Activated T-helper 1 cell treated with anti-CD3 and anti-CD28 coated beads, Interleukin-2, amount 50 U/mL, for 16 hours (primary cell): ENCODE measurements at regions not wholly inside any gene's neighbourhood (a gene's known extent, or its start where the extent isn't known, plus 50 kb on each side); places are given as distances from the start of the nearest gene placed in this dataset.
"Not testable (repeated sequence)": the region's sequence is repeated elsewhere in the genome, so short reads cannot be mapped to it uniquely, and the experiment has no call there.

ENCODE experiments used
- DNase-seq, 2 donors: peaks; one replicate each; pipeline ENCODE4 v3.0.0-alpha.2; 2020; ENCODE audit warnings: low read depth in 1 of 2, low spot score in 1 of 2

DNA sequence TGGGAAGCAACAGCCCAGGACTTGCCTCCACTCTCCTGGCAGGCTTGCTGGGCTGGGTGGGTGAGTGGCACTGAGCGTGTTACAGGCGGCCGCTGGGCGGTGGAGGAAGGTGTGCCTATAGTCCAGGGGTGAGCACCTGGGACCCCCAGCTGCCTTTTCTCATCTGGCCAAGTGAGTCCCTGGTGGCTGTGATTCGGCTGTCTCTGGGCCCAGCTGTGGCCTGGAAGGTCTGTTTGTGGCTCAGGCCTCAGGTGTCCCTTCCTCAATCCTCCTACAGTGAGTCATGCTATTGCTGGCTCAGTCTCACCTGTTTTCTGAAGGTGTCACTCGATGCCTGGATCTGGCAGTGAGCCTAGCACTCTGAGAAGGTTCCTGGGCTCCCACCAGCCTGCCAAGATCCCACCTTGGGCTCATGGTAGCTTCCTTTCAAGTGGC lies 564.2 kb downstream of the PTPRU start:
- no peak for DNase-seq

DNA sequence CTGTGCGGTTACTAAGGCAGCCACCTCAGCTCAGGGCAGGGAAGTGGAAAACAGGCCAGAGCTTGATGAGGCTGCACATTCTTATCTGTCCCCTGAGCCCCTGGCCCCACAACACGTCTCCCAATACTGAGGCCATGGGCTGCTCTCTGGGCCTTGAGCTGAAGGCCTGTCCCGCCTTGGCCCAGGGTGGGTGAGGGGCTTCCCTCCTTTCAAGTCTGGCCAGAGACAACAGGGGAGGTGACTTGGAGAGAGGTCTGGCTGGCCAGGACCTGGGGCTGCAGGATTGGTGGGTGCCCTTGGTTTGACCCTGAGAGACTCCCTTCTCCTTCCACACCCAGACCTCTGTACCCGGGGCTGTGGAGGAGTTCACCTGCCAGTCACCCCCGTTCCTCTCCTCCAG lies 563.8 kb downstream of the PTPRU start:
- no peak for DNase-seq

DNA sequence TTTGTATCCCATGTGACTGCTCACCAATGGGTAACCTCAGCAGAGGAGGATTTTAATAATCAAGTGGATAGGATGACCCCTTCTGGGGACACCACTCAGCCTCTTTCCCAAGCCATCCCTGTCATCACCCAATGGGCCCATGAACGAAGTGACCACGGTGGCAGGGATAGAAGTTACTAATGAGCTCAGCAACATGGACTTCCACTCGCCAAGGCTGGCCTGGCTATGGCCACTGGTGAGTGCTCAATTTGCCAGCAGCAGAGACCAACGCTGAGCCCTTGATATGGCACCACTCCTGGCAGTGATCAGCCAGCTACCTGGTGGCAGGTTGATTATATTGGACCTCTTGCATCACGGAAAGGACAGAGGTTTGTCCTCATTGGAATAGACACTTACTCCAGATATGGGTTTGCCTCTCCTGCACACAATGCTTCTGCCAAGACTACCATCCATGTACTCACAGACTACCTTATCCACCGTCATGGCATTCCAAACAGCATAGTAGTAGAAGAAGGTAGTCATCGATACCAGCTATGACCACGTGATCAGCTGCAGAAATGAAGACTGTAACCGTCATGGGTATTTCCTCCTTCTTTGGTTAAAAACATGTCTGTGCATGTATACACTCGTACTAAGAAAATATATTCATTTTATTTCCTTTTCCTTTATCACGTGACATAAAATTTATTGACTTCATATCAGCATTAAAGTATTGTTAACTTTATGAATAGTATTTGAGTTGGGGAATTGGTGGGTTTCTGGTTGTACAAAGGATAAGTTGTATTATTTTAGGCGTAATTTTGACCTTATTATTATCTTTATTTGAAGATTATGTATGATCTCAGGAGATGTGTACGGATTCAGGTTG lies 562.6 kb downstream of the PTPRU start:
- DNase-seq, result no peak

DNA sequence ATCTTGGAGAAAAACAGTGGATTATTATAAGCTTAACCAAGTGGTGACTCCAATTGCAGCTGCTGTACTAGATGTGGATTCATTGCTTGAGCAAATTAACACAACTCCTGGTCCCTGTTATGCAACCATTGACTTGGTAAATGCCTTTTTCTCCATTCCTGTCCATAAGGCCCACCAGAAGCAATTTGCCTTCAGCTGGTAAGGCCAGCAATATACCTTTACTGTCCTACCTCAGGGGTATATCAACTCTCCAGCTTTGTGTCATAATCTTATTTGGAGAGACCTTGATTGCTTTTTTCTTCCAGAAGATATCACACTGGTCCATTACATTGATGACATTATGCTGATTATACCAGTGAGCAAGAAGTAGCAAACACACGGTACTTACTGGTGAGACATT lies 560.8 kb downstream of the PTPRU start:
- DNase-seq, result not testable (repeated sequence)

DNA sequence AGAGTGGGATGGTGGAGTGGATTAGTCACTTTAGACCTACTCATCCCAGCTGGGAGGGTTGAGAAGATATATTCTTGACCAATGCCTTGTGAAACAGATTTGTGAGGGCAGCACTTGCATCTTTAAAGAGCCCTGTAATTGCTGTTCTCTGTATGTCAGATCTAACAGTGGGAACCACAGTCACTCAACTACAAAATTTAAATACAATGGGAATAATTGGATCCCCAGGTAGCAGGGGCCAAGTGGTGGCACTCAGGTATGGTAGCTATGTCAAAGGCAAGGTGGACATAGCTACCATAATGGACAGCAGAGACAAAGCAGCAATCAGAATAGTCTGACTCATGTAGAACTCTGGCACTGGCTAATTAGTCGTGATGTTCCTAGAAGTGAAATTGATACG lies 559.6 kb downstream of the PTPRU start:
- DNase-seq, result not testable (repeated sequence)

DNA sequence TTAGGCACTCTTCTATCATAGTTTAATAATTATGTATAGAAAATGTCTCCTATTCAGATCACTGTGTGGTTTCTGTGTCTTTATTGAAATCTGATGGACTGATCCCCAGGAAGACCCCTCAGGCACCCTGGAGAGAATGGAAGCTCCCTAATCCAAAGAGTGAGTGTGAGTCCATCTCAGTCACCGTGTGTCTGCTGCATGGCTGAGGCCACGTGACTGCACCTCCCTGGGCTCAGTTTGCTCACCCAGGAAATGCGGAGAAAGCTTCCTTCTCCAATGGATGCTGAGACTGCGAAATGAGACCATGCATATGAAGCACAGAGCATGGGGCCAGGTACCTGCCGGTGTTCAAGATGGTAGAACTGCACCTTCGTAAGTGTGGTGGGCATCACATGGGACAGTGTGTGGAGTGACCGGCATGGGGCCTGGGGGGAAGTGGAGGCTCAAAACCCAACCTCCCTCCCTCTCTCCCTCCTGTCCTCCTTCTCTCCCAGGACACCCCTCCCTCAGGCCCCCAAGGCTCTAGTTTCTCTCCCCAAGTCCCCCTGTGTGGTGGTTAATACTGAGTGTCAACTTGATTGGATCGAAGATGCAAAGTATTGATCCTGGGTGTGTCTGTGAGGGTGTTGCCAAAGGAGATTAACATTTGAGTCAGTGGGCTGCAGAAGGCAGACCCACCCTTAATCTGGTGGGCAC lies 557.5 kb downstream of the PTPRU start:
- DNase-seq, result no peak

DNA sequence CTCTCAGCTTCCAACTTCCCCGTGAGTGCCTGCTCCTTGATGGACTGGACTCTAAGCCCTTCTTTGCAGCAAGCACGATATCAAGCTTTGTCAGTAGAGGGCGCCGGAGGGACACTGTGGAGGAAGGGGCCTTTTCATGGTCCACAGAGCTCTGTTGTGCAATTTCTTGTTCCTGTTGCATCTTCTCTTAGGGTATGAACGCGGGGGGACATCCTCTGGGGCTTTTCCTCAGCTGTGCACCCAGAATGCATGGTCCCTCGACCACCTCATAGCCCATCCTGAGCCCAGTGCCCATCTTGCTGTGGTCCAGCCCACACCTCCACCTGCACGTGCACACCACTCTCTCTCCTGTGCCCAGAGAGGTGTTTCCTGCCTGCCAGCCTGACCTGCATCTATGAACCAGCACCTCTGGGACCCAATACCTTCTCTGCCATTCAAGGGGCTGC lies 556.8 kb downstream of the PTPRU start:
- peak in 1 of 2 donors; percentile 8 for DNase-seq

DNA sequence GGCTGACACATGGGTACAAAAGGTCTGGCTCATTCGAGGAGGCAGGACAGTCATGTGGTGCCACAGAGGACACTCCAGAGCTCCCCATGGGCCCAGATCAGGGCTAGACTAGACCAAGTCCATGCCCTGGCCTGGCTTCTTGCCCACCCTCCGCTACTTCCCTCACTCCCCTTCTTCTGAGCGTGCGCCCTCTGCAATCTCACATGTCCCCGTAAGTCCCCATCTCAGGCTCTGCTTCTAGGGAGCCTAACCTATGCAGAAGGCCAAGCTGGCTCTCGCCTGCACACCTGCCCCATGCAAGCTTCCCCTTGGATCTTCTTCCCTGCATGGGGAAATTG lies 553.6 kb downstream of the PTPRU start:
- DNase-seq, result no peak

DNA sequence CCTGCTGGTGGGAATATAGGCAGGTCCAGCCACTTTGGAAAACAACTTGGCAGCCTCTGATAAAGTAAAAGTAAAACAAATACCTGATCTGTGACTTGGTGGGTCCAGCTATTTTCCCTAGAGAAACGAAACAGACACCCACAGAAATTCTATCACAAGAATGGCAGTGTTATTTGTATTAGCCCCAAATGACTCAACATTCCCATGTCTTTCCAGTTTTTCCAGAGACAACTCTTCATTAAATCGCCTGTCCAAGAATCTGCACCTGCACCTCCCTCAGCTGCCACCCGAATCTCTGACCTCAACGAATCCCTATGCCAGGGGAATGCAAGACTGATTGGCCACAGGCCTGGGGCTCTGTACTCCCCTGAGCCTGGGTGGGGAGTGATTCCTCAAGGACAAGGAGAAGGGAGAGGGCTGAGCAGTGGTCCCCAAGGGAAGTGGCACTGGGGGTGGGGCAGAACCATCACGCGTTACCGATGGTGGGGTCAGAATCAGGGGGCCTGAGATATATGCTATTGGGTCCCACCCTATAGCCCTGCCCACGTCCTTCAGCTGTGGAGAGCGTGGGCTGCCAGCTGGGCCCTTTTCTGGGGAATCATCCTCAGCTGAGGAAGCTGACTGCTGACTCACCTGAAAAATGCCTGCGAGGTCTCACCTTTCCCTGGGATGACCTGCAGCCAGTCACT lies 553.0 kb downstream of the PTPRU start:
- DNase-seq, result no peak

DNA sequence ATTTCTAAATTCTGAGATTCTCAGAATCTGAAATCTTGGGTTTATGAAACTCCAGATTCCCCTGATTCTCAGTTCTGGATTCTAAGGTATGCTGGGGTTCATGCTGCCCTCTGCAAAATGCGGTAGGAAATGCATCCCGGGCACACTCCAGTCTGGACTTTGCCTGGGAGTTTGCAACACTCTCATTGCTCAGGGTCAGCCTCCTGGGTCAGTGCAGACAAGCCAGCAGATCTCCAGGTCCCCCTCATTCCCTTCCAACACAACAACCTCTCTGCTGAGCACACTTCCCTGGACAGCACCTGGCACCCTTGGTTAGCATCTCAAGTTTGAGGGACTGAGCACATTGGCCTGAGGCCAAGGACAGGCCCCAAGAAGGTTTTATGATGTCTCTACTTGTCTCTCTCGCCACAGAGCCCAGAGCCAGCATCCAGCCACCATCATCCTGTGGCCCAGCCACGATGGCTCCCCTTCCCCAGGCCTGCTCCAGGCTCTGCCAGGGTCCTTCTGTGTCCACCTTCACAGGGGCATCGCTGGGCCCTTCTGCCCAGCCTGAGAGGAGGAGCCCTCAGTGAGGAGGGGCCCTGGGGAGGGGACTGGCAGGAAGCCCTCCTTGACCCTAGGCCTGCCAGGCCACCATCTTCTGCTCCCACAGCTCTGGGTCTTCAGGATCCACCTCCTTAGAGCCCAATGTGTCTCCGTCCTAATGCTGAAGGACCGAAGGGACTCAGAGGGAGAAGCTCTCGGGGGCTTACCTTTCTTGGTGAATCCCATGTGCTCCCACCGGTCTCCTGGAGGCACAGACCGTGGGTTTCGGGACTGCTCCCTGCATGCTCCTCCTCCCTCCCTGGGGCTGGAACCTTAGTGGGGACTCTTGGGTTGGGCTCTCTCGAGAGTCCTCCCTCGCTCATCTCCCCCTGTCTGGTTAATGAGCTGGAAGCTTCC lies 550.7 kb downstream of the PTPRU start:
- no peak for DNase-seq

DNA sequence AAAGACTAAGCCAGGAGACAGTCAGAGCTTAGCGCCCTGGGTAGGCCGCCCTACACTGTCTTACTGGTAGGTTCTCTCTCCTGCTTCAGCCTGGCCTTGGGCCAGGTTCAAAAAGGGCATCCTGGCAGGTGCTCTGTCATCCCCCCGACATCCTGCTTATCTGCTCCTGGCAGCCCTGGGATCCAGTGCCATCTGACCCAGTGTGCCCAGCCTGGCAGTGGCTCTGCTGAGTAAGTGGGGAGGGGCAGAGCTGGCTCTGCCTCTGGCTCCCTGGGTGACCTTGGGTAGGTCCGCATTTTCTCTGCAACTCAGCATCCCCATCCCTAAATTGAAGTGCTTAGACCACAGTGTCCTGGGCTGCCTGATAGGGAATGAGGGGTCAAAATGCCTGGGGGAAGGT lies 549.9 kb downstream of the PTPRU start:
- DNase-seq, result no peak

DNA sequence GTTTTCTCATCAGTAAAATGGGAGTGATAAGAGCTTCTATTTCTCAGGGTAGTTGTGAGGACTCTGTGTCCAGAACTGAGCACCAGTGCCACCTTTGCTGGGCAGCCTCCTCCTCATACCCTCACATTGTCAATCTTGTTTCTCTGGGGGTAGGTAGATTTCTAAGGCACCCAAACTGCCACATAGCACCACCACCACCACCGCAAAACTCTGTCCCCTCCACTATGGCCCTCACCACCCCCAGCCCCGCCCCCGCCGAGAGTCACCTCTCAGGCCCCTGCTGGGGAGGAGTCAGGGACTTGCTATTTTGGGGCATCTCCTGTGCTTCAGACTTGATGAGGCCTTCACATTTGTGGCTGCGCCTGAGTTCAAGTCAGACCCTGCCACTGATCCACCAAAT lies 549.2 kb downstream of the PTPRU start:
- no peak for DNase-seq

DNA sequence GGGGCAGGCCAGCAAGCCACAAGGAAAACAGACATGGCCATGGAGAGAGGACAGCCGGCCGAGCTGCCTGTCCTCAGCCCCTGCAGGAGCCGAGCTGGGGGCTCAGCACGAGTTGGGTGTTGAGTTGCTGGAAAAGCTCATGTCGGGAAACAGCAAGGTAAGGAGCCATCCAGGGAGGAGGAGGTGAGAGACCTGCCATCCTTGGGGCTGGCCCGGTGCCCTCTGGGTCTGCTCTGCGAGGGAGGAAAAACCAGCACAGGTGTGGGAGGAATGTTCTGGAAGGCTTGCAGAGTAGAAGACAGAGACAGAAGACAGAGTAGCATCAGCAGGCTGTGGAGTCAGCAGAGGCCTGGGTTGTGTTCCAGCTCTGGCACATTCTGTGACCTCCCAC lies 548.8 kb downstream of the PTPRU start:
- DNase-seq, result no peak

DNA sequence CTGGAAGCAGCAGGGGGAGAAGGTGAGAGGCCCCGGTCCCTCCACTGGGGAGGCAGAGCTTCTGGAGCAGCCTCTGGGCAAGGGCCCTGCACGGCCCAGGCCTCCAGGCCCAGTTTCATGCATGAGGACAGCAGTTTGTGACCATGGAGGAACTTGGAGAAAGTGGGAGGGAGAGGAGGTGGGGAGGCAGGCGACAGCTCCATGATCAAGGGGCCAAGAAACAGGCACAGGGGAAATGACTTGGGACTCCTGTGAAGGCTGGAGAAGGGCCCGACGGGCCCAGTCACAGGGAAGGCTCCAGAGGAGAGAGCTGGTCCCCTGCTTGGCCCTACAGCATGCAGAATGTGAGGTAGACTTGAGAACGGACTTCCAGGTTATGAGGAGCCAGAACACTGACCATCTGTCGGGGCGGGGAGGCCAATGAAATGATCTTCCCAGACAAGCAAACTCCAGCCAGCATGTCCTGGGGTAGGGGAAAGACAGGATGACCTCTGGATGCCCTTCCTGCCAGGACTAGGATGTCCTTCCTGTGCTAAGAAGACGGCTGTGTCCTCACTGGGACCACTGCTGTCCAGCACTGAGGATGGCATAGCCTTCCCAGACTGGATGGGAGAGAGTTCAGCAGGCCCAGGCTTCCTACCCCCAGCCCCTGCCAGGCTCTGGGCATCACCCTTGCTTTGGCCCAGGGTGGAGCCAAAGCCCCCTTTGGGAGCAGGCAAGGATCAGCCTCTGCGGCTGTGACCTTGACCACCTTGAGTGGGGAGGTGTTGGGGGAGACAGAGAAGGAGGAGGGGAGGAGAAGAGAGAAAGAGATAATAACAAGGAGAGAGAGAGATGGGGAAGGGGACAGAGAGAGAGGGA lies 548.2 kb downstream of the PTPRU start:
- no peak for DNase-seq

DNA sequence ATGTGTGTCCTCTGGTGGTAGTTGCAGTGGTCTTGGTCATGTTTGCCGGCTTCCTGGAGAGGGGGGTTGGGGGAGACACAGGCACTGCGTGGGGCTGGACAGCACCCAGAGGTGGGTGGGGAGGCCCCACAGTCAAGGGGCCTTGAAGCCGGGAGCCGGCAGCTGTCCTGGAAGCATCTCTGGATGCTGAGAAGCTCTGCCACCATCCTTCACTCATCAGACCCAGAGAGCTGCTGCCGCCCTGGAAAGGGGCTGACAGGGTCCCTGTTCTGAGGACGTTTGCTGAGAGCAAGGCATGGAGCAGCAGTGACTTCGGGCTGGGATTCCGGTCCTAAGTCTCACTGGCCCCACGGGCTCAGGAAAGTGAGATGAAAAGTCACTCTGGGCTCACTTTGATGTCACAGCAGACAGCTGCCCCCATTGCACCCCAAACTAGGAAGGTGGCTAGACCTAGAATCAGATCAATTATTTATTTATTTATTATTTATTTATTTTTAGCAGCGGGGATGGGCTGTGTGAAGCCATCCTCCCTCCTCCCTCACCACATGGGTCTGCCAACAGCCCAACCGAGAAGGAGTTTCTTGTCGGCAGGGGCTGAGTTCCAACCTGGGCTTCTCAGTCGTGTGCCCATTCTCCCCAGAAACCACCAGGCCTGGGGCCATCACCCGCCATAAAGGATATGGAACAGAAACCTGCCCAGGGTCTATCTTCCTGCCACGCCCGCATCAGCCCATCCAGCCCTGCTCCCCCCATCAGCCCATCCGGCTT lies 547.4 kb downstream of the PTPRU start:
- DNase-seq, result no peak

DNA sequence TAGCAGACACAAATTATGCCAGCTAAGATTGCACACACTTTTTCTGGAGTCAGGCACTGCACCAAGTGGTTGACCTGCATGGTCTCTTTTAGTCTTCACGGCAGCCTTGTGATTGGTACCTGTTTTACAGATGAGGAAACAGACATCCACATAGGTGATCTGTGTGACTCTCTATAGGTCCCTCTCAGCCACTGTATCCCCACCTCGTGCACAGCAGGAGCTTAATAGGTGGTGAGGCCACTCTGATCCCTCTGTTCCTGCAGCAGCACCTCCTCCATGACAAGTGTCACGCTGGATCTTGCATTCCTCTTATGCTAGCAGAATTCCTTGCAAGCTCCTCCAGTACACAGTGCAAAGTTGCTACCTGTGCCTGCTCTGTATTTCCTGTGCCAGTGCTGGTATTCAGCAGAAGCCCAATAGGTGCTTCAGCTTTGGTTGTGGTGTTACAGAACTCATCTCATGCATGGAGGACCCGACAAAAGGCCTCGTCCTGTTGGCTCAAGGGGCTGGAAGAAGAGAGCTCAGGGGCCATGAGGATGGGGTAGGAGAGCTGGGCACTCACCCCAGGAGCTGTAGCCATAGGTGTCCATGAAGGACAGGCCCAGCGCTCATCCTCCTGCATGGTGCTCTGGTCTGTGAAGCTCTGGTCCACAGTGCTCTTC lies 546.7 kb downstream of the PTPRU start:
- no peak for DNase-seq

DNA sequence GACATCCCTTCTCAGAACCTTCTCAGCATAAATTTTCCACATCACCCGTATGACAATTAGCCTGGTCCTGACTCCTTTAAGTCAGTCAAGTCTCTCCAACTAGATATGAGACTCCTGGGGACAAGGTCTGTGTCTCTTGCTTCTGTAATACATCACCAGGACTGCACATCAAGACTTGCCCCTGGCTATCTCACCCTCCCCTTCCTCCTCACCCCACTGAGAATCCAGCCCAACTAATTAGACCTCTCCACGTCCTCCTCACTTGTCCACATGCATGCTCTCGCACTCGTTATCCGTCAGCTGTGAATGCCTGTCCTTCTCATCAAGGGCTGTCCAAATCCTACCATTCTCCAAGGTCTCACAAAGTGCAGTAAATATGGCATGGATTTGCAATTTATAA lies 542.8 kb downstream of the PTPRU start:
- no peak for DNase-seq

DNA sequence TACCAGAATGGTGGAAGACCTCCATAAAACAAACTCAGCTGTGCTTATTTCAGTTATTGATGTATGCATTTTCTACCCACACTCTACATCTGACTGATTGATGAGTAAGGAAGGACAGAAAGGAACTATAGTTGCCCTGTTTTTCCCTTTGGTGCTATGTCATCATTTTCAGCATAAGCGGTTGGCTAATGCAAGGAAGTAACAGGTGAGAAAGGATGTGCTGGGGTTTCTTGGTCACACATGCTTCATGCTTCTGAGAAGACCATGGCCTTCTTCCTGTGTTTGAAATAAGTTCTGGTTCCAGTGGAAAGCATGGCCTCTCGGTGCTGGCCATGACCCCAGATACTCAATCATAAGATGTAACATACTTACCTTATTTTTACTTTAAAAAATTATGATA lies 541.2 kb downstream of the PTPRU start:
- DNase-seq, result no peak

DNA sequence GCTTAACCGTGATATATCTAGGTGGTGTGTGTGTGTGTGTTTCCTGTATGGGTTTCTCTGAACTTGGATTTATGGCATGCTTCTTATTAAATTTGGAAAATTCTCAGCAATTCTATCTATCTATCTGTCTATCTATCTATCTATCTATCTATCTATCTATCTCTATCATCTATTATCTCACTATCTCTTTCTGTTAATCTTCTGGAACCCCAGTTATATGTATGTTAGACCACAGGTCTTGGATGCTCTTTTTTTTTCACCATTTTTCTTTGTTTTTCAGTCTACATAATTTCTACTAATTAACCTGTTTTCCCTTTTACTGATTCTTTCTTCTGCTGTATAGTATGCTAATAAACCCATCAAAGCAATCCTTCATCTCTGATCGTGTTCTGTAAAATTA lies 538.0 kb downstream of the PTPRU start:
- DNase-seq, result no peak
